Islet precursor cell (in vitro differentiated cells): ENCODE measurements at regions not wholly inside any gene's neighbourhood (a gene's known extent, or its start where the extent isn't known, plus 50 kb on each side); places are given as distances from the start of the nearest gene placed in this dataset.
"Not testable (repeated sequence)": the region's sequence is repeated elsewhere in the genome, so short reads cannot be mapped to it uniquely, and the experiment has no call there.

Experiments used
- DNase-seq: peaks from one replicate; pipeline ENCODE4 v3.0.0-alpha.2; 2018

- DNase-seq = not testable (repeated sequence)
These were observed 64.5 kb upstream of the HTR1E start for GRCh38 chr6:86872810-86873209.

- DNase-seq = no peak
These were observed 65.6 kb upstream of the HTR1E start for GRCh38 chr6:86871681-86872080.

- DNase-seq = no peak
These were observed 67.8 kb upstream of the HTR1E start for GRCh38 chr6:86869500-86869899.

GRCh38 chr6:86859513-86859912 lies 77.8 kb upstream of the HTR1E start:
- DNase-seq = no peak

GRCh38 chr6:86858970-86859369 lies 78.4 kb upstream of the HTR1E start:
- no peak for DNase-seq

- no peak for DNase-seq
These were observed 79.5 kb upstream of the HTR1E start for GRCh38 chr6:86857783-86858182.

- no peak for DNase-seq
These were observed 80.3 kb upstream of the HTR1E start for GRCh38 chr6:86856937-86857563.

GRCh38 chr6:86856379-86856778 lies 80.9 kb upstream of the HTR1E start:
- no peak for DNase-seq

- no peak for DNase-seq
These were observed 88.3 kb upstream of the HTR1E start for GRCh38 chr6:86848986-86849385.

- no peak for DNase-seq
These were observed 104.6 kb upstream of the HTR1E start for GRCh38 chr6:86832686-86833085.

DNA sequence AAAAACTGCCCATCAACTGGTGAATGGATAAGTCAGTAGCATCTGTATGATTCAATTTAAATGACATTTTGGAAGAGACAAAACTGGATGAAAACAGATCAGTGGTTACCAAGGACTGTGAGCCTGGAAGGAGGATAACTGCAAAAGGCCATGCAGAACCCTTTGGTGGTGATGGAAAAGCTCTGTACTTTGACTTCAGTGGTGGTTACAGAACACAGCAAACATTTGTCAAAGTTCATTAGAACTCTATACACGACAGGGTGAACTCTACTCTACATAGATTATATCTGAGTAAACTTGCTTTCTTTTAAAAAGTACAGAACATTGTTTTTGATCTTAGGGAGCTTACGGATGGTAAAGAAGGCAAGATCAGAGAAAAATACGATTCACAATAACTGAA lies 111.9 kb upstream of the HTR1E start:
- no peak for DNase-seq

GRCh38 chr6:86822747-86823146 lies 114.6 kb upstream of the HTR1E start:
- DNase-seq = no peak

DNA sequence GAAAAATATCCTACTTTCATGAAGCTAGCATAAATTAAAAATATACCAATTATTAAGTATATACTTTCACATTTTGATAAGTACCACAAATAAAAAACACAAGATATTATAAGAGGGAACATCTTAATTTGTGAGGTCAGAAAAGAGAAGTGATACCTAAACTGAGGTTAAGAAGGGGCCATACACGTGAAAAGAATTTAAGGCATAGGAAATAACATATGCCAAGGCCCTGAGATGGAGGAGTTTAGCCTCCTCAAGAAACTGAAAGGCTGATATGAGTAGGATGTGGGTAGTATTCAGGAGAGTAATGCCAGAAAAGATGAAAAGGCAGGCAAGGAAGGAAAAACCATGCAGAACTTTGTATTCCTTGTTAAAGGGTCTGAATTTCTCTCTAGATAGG lies 116.6 kb upstream of the HTR1E start:
- DNase-seq = no peak

GRCh38 chr6:86793649-86794048 lies 143.7 kb upstream of the HTR1E start:
- no peak for DNase-seq

- DNase-seq = no peak
These were observed 145.9 kb upstream of the HTR1E start for GRCh38 chr6:86791476-86791875.

- no peak for DNase-seq
These were observed 147.4 kb upstream of the HTR1E start for GRCh38 chr6:86789779-86790411.

DNA sequence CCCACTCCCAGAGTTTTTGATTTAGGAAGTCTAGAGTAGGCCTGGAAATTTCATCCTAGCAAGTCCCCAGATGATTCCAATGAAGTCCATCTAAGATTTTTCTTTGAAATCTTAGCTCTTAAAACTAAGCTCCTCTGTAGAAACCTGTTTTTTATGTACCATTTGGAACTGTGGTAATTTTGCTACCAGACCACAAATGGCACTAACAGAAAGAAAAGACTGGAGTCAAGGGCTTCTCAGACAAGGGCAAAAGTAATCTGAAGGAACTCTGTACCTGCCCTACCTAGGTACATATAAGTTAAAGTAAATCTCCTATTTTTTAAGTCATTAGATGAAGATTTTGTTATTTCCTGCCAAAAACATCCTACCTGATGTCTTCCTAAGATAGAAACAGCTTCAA lies 155.0 kb upstream of the HTR1E start:
- DNase-seq = no peak

DNA sequence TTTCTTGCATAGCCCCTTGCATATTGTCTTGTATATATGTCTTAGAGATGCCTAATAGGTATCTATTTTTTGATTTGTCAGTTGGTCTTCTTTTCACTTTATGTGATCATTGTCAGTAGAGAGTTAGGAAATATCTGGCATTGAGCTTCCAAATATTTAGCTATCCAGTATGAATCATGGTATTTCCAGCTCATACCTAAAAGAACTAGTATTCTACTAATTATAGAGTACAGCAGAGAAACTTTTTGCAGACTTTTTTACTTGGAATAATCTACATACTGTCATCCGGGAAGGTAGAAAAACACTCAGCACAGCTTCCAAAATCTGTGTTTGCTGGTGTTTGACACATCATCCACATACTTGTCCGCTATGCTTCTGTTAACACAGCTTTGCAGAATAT lies 156.4 kb upstream of the HTR1E start:
- no peak for DNase-seq

DNA sequence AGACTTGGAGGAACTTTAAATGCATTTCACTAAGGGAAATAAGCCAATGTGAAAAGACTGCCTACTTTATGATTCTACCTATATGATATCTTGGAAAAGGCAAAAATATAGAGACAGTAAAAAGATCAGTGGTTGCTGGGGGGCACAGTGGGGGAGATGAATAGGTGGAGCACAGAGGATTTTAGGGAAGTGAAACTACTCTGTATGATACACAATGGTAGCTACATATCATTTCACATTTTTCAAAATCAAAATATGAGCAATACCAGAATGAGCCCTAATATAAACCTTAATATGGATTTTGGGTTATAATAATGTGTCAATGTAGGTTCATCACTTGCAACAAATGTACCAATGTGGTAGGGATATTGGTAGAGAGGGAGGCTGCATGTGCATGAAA lies 161.4 kb upstream of the HTR1E start:
- no peak for DNase-seq

DNA sequence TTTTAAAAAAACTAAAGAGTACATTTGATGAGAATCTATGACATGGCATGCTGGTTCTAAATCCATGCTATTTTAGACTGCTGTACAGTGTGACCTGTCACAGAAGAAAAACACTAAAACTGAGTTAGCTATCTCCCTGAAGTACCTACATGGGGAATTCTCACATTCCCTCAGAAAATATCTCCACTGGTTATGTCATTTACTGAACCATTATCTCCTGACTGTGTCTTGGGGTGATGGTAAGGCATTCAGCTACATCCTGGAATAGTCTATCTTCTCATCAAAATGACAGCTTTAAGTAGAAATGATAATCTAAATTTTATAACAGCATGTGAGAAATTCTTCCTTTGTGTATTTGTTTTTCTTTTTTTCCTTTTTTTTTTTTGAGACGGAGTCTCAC lies 172.1 kb upstream of the HTR1E start:
- DNase-seq = no peak

GRCh38 chr6:86759953-86760352 lies 177.4 kb upstream of the HTR1E start:
- not testable (repeated sequence) for DNase-seq

GRCh38 chr6:86756640-86757229 lies 180.6 kb upstream of the HTR1E start:
- no peak for DNase-seq

DNA sequence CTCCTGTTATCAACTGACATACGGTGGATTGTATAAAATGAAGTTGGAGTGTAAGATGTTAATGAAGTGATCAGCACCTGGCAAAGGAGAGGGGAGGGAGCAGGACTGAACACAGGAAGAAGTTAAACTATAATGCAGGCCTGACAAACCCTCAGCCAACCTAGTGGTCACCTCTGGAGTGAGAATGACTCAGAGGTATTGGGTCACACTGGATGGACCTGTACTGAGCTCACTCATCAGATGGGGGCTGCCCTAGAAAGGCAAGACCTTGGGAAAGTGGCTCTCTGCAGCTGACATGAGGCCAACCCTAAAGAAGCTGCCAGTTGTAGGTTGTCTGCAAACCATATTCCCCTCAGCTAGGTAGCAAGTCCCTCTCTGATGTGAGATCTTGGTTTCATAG lies 193.3 kb upstream of the HTR1E start:
- DNase-seq = peak; percentile 56

DNA sequence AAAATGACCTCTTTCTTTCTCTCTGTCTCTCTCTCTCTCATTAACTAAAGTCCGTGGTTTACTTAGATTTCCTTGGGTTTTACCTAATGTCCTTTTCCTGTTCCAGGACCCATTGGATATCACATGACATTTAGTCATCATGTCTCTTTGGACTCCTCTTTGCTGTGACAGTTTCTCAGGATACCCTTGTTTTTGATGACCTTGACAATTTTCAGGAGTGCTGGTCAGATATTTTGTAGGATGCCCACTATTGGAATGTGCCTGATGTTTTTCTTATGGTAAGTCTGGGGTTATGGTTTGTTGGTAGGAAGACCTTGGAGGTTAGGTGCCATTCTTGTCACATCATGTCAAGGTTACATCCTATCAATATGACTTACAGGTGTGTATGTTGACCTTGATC lies 199.2 kb upstream of the HTR1E start:
- DNase-seq = no peak

DNA sequence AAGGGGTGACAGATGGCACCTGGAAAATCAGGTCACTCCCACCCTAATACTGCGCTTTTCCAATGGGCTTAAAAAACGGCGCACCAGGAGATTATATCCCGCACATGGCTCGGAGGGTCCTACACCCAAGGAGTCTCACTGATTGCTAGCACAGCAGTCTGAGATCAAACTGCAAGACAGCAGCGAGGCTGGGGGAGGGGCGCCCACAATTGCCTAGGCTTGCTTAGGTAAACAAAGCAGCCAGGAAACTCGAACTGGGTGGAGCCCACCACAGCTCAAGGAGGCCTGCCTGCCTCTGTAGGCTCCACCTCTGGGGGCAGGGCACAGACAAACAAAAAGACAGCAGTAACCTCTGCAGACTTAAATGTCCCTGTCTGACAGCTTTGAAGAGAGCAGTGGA lies 205.7 kb upstream of the HTR1E start:
- not testable (repeated sequence) for DNase-seq
